ENCODE measurements at regions not wholly inside any gene's neighbourhood (a gene's known extent, or its start where the extent isn't known, plus 50 kb on each side); places are given as distances from the start of the nearest gene placed in this dataset.

GRCh38 chrX:122241959-122242358 is 942.1 kb upstream of the GRIA3 start (continued):
- no peak for TF ChIP-seq REST (IDR thresholded peaks at IDR 0.05)
- TF ChIP-seq NR2F2 (IDR thresholded peaks at IDR 0.05) = no peak
- no peak for TF ChIP-seq MAX (IDR thresholded peaks at IDR 0.05)

GRCh38 chrX:122244080-122244479 is 940.0 kb upstream of the GRIA3 start:
- no peak for DNase-seq (ENCODE audit: low spot score)
- H3K9me3 ChIP-seq (ENCODE audit: control insufficient read depth in 4 of 4, low read length in 3 of 4) = peaks cover 0 to 4% (median 0%) of the 10 kb centered on the region in 4 donors
- TF ChIP-seq ATF3 (IDR thresholded peaks at IDR 0.05) (no peak), EGR1 (IDR thresholded peaks at IDR 0.05; ENCODE audit: low read depth in 2 of 2) (no peak), REST (IDR thresholded peaks at IDR 0.05) (no peak), ZBTB33 (IDR thresholded peaks at IDR 0.05) (no peak), HNF4A (conservative IDR thresholded peaks at IDR 0.05) (no peak), YY1 (IDR thresholded peaks at IDR 0.05) (no peak), GABPA (IDR thresholded peaks at IDR 0.05 in 1 of 2, conservative IDR thresholded peaks at IDR 0.05 in 1 of 2) (no peak), HNF4G (IDR thresholded peaks at IDR 0.05) (no peak), JUND (IDR thresholded peaks at IDR 0.05) (no peak), RAD21 (IDR thresholded peaks at IDR 0.05) (no peak), FOXA1 (IDR thresholded peaks at IDR 0.05) (no peak), TAF1 (conservative IDR thresholded peaks at IDR 0.05) (no peak), CTCF (IDR thresholded peaks at IDR 0.05; ENCODE audit: low read depth, low read length, missing input control) (no peak), NR2F2 (IDR thresholded peaks at IDR 0.05) (no peak), MAX (IDR thresholded peaks at IDR 0.05) (no peak)
- no peaks in the 10 kb centered on the region for H3K4me1 ChIP-seq (ENCODE audit: control insufficient read depth in 4 of 4, insufficient read depth in 4 of 4, low read length in 3 of 4)
- H3K36me3 ChIP-seq (ENCODE audit: control insufficient read depth in 4 of 4, insufficient read depth in 3 of 4, low read depth in 1 of 4, low read length in 3 of 4) = no peaks in the 10 kb centered on the region
- no peak overlapping the region for H3K9ac ChIP-seq (ENCODE audit: low read depth in 1 of 2, low read length in 2 of 2)
- 25% methylated on average over 2 of the region's 2 CpGs for WGBS
- no peaks in the 10 kb centered on the region for H3K27me3 ChIP-seq (ENCODE audit: control insufficient read depth in 4 of 4, insufficient read depth in 4 of 4, low read length in 3 of 4)
- H3K4me3 ChIP-seq (ENCODE audit: low read depth in 1 of 3, low read length in 3 of 3) = no peak overlapping the region
- no peak overlapping the region for H3K27ac ChIP-seq (ENCODE audit: low read depth in 1 of 2, low read length in 2 of 2)
